Panc1 (cell line): ENCODE measurements at regions not wholly inside any gene's neighbourhood (a gene's known extent, or its start where the extent isn't known, plus 50 kb on each side); places are given as distances from the start of the nearest gene placed in this dataset.

Source experiments
- ATAC-seq: fragments of 200-7000 bp; cut with Tn5 transposase; 2 replicates; pipeline ENCODE4 v1.9.1; 2020; ENCODE audit warnings: mild to moderate bottlenecking, moderate library complexity
- BruUV-seq: library from RNA; stranded (reverse); fragments of 400-500 nt; replicated peaks from 2 replicates; lab custom pipeline; 2021; lab: Mats Ljungman, UMichigan
- CTCF ChIA-PET: fragments of 300-600 bp; sonication (Branson Sonifier 250); formaldehyde crosslinking; loops from one replicate; lab custom pipeline; 2022; ENCODE audit warnings: antibody characterized with exemption; lab: Charles Lee
- POLR2A ChIA-PET: fragments of 300-600 bp; sonication (Branson Sonifier 250); formaldehyde crosslinking; loops from one replicate; lab custom pipeline; 2022; ENCODE audit warnings: antibody characterized with exemption; lab: Charles Lee
- DNase-seq: peaks from one replicate; pipeline ENCODE4 v3.0.0-alpha.2; 2010; ENCODE audit warnings: low read depth, low spot score
- H3K27ac ChIP-seq: 2 replicates; pipeline ENCODE4 v1.5.1; 2011; ENCODE audit warnings: mild to moderate bottlenecking, low read length, inconsistent platforms
- H3K27me3 ChIP-seq: fragments of 200-500 bp; sonication (Bioruptor generic); 2 replicates; pipeline ENCODE4 v1.6.0; 2014; ENCODE audit warnings: low read length, inconsistent platforms; ENCODE audit not compliant: control insufficient read depth, insufficient read depth
- H3K36me3 ChIP-seq: fragments of 200-500 bp; sonication (Bioruptor generic); 2 replicates; pipeline ENCODE4 v1.5.1; 2014; ENCODE audit warnings: inconsistent platforms, mild to moderate bottlenecking, low read length, moderate library complexity; ENCODE audit not compliant: control insufficient read depth, insufficient read depth
- H3K4me1 ChIP-seq: 2 replicates; pipeline ENCODE4 v1.5.1; 2011; ENCODE audit warnings: inconsistent platforms, mild to moderate bottlenecking, low read length, moderate library complexity; ENCODE audit not compliant: control insufficient read depth, insufficient read depth
- H3K4me3 ChIP-seq, 2 experiments: 2 replicates each; pipeline ENCODE4 v1.5.1; 2011 to 2012; ENCODE audit warnings: low read depth in 2 of 2, low read length in 2 of 2, mild to moderate bottlenecking in 2 of 2, inconsistent platforms in 1 of 2, moderate library complexity in 1 of 2
- H3K9me3 ChIP-seq: fragments of 200-500 bp; sonication (Bioruptor generic); 2 replicates; pipeline ENCODE4 v1.5.1; 2014; ENCODE audit warnings: low read depth, mild to moderate bottlenecking, inconsistent platforms, low read length, moderate library complexity; ENCODE audit not compliant: control insufficient read depth, insufficient read depth
- POLR2AphosphoS5 ChIP-seq: IDR thresholded peaks from 2 replicates; pipeline ENCODE4 v1.6.1; 2012; ENCODE audit warnings: mild to moderate bottlenecking, low read depth, low read length, moderate library complexity
- SIN3A ChIP-seq: IDR thresholded peaks from 2 replicates; pipeline ENCODE4 v1.6.1; 2012; ENCODE audit warnings: low read depth, mild to moderate bottlenecking, low read length, moderate library complexity, borderline replicate concordance; ENCODE audit not compliant: insufficient read depth
- TCF7L2 ChIP-seq: IDR thresholded peaks from 2 replicates; pipeline ENCODE4 v1.6.1; 2011; ENCODE audit warnings: mild to moderate bottlenecking, low read depth, low read length, inconsistent platforms
- in situ Hi-C: cut with HindIII; loops from 2 replicates; pipeline ENCODE4 v1.10.0; 2016; ENCODE audit warnings: low sequenced_read_pairs, low pct_unique_long_range_greater_than_20kb
- intact Hi-C: fragments of 100-400 bp; cut with micrococcal nuclease; formaldehyde crosslinking; loops from one replicate; pipeline ENCODE4 v1.10.0; 2022; ENCODE audit not compliant: unreplicated experiment
- TF ChIP-seq, protein P1 (sequence below), 2 experiments: IDR thresholded peaks; 2 replicates each; pipeline ENCODE4 v1.6.1; 2011 to 2012; ENCODE audit warnings: low read depth in 2 of 2, control low read depth in 1 of 2, low read length in 1 of 2, mild to moderate bottlenecking in 1 of 2, moderate library complexity in 1 of 2; ENCODE audit not compliant: insufficient read depth in 1 of 2
- TF ChIP-seq, protein P2 (sequence below): fragments of 450-650 bp; IDR thresholded peaks from 2 replicates; pipeline ENCODE4 v1.5.1; 2017; ENCODE audit warnings: mild to moderate bottlenecking

DNA sequence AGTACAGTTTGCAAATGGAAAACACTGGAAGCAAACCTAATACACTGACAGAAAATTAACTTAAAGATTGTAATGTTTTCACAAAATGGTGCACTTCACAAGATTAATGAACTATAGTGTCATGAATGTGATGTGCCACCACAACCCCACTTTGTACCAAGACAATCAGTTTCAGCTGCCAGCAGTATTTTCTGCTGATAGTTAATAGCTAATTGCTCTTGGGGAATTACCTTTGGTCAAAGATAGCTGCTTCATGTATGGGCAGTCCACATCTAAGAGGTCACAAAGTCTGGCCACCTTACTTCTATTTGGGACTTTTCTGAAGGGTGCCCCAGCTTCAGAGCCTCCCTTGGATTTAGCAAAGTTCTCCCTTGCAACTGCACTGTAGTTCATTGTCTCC lies 254.0 kb downstream of the CALCRL start:
- DNase-seq (no peak), ATAC-seq (no peak)
- H3K9me3 ChIP-seq: no peaks in the 10 kb centered on the region
- in situ Hi-C loops (no loop called here), intact Hi-C loops (no loop called here)
- H3K27me3 ChIP-seq: no peaks in the 10 kb centered on the region
- TF ChIP-seq, protein P1, sequence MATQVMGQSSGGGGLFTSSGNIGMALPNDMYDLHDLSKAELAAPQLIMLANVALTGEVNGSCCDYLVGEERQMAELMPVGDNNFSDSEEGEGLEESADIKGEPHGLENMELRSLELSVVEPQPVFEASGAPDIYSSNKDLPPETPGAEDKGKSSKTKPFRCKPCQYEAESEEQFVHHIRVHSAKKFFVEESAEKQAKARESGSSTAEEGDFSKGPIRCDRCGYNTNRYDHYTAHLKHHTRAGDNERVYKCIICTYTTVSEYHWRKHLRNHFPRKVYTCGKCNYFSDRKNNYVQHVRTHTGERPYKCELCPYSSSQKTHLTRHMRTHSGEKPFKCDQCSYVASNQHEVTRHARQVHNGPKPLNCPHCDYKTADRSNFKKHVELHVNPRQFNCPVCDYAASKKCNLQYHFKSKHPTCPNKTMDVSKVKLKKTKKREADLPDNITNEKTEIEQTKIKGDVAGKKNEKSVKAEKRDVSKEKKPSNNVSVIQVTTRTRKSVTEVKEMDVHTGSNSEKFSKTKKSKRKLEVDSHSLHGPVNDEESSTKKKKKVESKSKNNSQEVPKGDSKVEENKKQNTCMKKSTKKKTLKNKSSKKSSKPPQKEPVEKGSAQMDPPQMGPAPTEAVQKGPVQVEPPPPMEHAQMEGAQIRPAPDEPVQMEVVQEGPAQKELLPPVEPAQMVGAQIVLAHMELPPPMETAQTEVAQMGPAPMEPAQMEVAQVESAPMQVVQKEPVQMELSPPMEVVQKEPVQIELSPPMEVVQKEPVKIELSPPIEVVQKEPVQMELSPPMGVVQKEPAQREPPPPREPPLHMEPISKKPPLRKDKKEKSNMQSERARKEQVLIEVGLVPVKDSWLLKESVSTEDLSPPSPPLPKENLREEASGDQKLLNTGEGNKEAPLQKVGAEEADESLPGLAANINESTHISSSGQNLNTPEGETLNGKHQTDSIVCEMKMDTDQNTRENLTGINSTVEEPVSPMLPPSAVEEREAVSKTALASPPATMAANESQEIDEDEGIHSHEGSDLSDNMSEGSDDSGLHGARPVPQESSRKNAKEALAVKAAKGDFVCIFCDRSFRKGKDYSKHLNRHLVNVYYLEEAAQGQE (IDR thresholded peaks at IDR 0.05; ENCODE audit: insufficient read depth in 1 of 2, low read depth in 2 of 2, low read length in 1 of 2): no peak
- TF ChIP-seq TCF7L2: no peak
- TF ChIP-seq SIN3A: no peak
- TF ChIP-seq, protein P2, sequence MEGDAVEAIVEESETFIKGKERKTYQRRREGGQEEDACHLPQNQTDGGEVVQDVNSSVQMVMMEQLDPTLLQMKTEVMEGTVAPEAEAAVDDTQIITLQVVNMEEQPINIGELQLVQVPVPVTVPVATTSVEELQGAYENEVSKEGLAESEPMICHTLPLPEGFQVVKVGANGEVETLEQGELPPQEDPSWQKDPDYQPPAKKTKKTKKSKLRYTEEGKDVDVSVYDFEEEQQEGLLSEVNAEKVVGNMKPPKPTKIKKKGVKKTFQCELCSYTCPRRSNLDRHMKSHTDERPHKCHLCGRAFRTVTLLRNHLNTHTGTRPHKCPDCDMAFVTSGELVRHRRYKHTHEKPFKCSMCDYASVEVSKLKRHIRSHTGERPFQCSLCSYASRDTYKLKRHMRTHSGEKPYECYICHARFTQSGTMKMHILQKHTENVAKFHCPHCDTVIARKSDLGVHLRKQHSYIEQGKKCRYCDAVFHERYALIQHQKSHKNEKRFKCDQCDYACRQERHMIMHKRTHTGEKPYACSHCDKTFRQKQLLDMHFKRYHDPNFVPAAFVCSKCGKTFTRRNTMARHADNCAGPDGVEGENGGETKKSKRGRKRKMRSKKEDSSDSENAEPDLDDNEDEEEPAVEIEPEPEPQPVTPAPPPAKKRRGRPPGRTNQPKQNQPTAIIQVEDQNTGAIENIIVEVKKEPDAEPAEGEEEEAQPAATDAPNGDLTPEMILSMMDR: no peak
- TF ChIP-seq POLR2AphosphoS5: no peak
- H3K4me3 ChIP-seq: no peak overlapping the region
- H3K4me1 ChIP-seq: no peaks in the 10 kb centered on the region
- CTCF ChIA-PET: no interaction called here
- BruUV-seq: no TSS peak
- POLR2A ChIA-PET: no interaction called here
- H3K36me3 ChIP-seq: no peaks in the 10 kb centered on the region
- no peak overlapping the region for H3K27ac ChIP-seq

DNA sequence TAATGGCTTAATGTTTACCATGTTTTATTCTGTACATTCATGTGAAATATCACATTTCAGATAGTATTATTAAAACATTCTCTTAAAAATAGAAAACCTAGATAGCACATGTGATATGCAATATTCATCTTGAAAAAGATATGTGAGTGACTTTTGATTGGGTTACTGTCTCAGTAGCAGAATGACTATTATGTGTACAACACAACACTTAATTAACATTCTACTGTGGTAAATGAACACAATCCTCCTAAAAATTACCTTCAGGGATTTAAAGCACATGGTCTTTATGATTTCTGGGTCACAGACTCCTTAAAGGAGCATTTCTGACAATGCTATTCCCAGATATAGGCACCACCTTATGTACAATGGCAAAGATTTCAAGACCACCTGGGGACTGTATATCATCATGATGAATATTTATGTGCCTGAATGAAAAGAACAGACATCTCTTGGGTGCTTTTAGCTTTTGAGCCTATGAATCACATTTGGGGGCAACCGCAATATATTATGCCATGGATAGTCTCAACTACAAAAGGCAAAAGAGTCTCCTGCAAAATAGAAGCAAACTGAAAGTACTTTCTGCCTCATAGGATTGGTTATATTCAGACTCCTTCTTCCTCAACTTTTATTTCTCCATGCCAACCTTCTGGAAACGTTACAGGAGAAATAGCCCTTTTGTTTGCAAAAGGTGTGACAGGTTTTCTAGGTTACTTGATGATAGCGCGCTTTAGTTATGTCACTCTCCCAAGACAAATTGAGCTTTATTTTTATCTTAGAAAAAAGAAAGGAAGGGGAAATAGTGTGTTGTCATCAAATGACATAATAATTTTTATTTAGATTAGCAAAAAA lies 259.0 kb downstream of the CALCRL start:
- no peaks in the 10 kb centered on the region for H3K4me1 ChIP-seq
- H3K27me3 ChIP-seq: no peaks in the 10 kb centered on the region
- H3K9me3 ChIP-seq: no peaks in the 10 kb centered on the region
- H3K4me3 ChIP-seq: no peak overlapping the region
- DNase-seq: no peak
- CTCF ChIA-PET: no interaction called here
- POLR2A ChIA-PET: no interaction called here
- in situ Hi-C loops: no loop called here
- intact Hi-C loops: no loop called here
- no peak for ATAC-seq
- no TSS peak for BruUV-seq
- H3K36me3 ChIP-seq: no peaks in the 10 kb centered on the region
- H3K27ac ChIP-seq: no peak overlapping the region
- no peak for TF ChIP-seq POLR2AphosphoS5
- TF ChIP-seq, protein P2: no peak
